PC-3 (cell line): ENCODE measurements at regions not wholly inside any gene's neighbourhood (a gene's known extent, or its start where the extent isn't known, plus 50 kb on each side); places are given as distances from the start of the nearest gene placed in this dataset.

Experiments used
- EZH2 ChIP-seq: fragments of 300-600 bp; sonication (generic); IDR thresholded peaks from one replicate; pipeline ENCODE4 v1.6.1; 2017; ENCODE audit warnings: antibody characterized with exemption, mild to moderate bottlenecking, low read length; ENCODE audit not compliant: unreplicated experiment
- EZH2phosphoT487 ChIP-seq: fragments of 300-600 bp; sonication (generic); IDR thresholded peaks from 2 replicates; pipeline ENCODE4 v1.6.1; 2018; ENCODE audit warnings: mild to moderate bottlenecking, antibody characterized with exemption, low read length, borderline replicate concordance
- TF ChIP-seq, protein P1 (sequence below): fragments of 300-600 bp; sonication (generic); conservative IDR thresholded peaks from 2 replicates; pipeline ENCODE4 v1.5.1; 2017; ENCODE audit warnings: antibody characterized with exemption, low read depth, mild to moderate bottlenecking, low read length

- TF ChIP-seq, protein P1, sequence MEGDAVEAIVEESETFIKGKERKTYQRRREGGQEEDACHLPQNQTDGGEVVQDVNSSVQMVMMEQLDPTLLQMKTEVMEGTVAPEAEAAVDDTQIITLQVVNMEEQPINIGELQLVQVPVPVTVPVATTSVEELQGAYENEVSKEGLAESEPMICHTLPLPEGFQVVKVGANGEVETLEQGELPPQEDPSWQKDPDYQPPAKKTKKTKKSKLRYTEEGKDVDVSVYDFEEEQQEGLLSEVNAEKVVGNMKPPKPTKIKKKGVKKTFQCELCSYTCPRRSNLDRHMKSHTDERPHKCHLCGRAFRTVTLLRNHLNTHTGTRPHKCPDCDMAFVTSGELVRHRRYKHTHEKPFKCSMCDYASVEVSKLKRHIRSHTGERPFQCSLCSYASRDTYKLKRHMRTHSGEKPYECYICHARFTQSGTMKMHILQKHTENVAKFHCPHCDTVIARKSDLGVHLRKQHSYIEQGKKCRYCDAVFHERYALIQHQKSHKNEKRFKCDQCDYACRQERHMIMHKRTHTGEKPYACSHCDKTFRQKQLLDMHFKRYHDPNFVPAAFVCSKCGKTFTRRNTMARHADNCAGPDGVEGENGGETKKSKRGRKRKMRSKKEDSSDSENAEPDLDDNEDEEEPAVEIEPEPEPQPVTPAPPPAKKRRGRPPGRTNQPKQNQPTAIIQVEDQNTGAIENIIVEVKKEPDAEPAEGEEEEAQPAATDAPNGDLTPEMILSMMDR: no peak
- no peak for TF ChIP-seq EZH2
- TF ChIP-seq EZH2phosphoT487: no peak
Observed at GRCh38 chr10:58001159-58001558, 266.5 kb downstream of the IPMK start.
